Neural progenitor cell (in vitro differentiated cells): ENCODE measurements at regions not wholly inside any gene's neighbourhood (a gene's known extent, or its start where the extent isn't known, plus 50 kb on each side); places are given as distances from the start of the nearest gene placed in this dataset.

ENCODE experiments used
- CTCF ChIP-seq: fragments of 200-600 bp; sonication (generic); IDR thresholded peaks from 2 replicates; pipeline ENCODE4 v1.5.1; 2017; ENCODE audit warnings: antibody characterized with exemption, mild to moderate bottlenecking
- EZH2 ChIP-seq: fragments of 200-600 bp; sonication (generic); IDR thresholded peaks from 2 replicates; pipeline ENCODE4 v1.6.1; 2017; ENCODE audit warnings: antibody characterized with exemption, mild to moderate bottlenecking, moderate library complexity
- EZH2phosphoT487 ChIP-seq: fragments of 200-600 bp; sonication (generic); IDR thresholded peaks from 2 replicates; pipeline ENCODE4 v1.6.1; 2017; ENCODE audit warnings: antibody characterized with exemption

GRCh38 chr5:56313004-56313531, 79.9 kb upstream of the ANKRD55 start:
- no peak for TF ChIP-seq EZH2
- no peak for TF ChIP-seq EZH2phosphoT487
- TF ChIP-seq CTCF: no peak
